Upper lobe of left lung (tissue), 6 donors: ENCODE measurements at regions not wholly inside any gene's neighbourhood (a gene's known extent, or its start where the extent isn't known, plus 50 kb on each side); places are given as distances from the start of the nearest gene placed in this dataset.

Source experiments
- ATAC-seq, 2 donors: fragments of 200-7000 bp; cut with Tn5 transposase; one replicate each; pipeline ENCODE4 v1.9.1; 2022; ENCODE audit warnings: mild to moderate bottlenecking in 2 of 2, moderate library complexity in 2 of 2; ENCODE audit not compliant: low FRiP score in 2 of 2
- DNase-seq, 2 donors: peaks; one replicate each; pipeline ENCODE4 v3.0.0-alpha.2; 2019 to 2020
- H3K27ac ChIP-seq, 4 donors: fragments of 200-600 bp; sonication (generic); one replicate each; pipeline ENCODE4 v1.5.1; 2016 to 2019
- H3K27me3 ChIP-seq, 4 donors: fragments of 200-600 bp; sonication (generic); one replicate each; pipeline ENCODE4 v1.5.1; 2017 to 2019
- H3K36me3 ChIP-seq, 4 donors: fragments of 200-600 bp; sonication (generic); one replicate each; pipeline ENCODE4 v1.5.1; 2016 to 2019
- H3K4me1 ChIP-seq, 4 donors: fragments of 200-600 bp; sonication (generic); one replicate each; pipeline ENCODE4 v1.5.1; 2018 to 2019
- H3K4me3 ChIP-seq, 4 donors: fragments of 200-600 bp; sonication (generic); one replicate each; pipeline ENCODE4 v1.5.1; 2017 to 2019; ENCODE audit warnings: mild to moderate bottlenecking in 2 of 4, moderate library complexity in 1 of 4
- H3K9me3 ChIP-seq, 4 donors: fragments of 200-600 bp; sonication (generic); one replicate each; pipeline ENCODE4 v1.5.1; 2018 to 2019
- EP300 ChIP-seq, 4 donors: sonication (generic); formaldehyde crosslinking; IDR thresholded peaks; one replicate each; pipeline ENCODE4 v1.5.1; 2017; ENCODE audit warnings: antibody characterized with exemption in 4 of 4, control low read depth in 2 of 4
- POLR2A ChIP-seq, 4 donors: fragments of 450-650 bp; IDR thresholded peaks; one replicate each; pipeline ENCODE4 v1.5.1; 2016 to 2017; ENCODE audit warnings: antibody characterized with exemption in 4 of 4, mild to moderate bottlenecking in 2 of 4
- POLR2AphosphoS5 ChIP-seq, 2 donors: sonication (generic); formaldehyde crosslinking; IDR thresholded peaks; one replicate each; pipeline ENCODE4 v1.5.1; 2017; ENCODE audit warnings: antibody characterized with exemption in 2 of 2
- WGBS, 2 donors: methylation state at CpG; one replicate each; pipeline ENCODE4 v1.1.5; 2017 to 2018; 5-methylcytosine and 5-hydroxymethylcytosine counted together
- TF ChIP-seq, protein P1 (sequence below), 6 experiments: fragments of 450-650 bp in 4 of 6; fragments of 200-600 bp in 2 of 6; sonication (generic) in 2 of 6; IDR thresholded peaks; one replicate each; pipeline ENCODE4 v1.5.1; 2016 to 2019; ENCODE audit warnings: antibody characterized with exemption in 6 of 6
- donor health status: DM: no; HTN: no; CAD: no; lungs with moderate emphysema.
- donor health status: DM: no; HTN: yes; CAD: no; lungs with severe emphysema.

DNA sequence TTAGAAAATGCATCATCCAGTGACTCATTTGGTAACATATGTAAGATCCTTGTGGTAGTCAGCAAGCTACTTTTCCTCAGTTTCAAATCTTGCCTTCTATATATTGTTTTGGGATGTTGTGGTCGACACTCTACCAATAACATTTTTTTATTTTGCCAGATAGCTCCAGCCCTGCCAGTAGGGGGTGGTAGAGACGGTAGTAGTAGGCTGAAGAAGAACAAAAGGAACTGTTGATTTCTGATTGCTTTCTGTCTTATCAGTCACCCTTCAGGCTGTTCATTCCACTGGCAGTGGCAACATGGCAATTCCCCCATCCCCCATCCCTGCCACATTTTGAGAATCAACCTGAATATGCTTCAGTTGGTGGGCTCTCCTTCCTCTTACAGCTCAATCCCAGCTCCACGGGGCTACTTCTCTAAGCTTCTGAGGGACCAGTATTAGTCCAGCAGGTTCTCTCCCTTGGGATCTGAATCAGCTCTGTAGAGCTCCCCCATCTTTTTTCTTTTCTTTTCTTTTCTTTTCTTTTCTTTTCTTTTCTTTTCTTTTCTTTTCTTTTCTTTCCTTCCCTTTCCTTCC, 171.5 kb upstream of the VEGFC start:
- Histone ChIP-seq H3K27me3 (no peaks in the 10 kb centered on the region), H3K9me3 (no peaks in the 10 kb centered on the region), H3K27ac (no peak overlapping the region), H3K36me3 (no peaks in the 10 kb centered on the region), H3K4me3 (no peak overlapping the region), H3K4me1 (no peaks in the 10 kb centered on the region)
- no peak for DNase-seq
- TF ChIP-seq, protein P1, sequence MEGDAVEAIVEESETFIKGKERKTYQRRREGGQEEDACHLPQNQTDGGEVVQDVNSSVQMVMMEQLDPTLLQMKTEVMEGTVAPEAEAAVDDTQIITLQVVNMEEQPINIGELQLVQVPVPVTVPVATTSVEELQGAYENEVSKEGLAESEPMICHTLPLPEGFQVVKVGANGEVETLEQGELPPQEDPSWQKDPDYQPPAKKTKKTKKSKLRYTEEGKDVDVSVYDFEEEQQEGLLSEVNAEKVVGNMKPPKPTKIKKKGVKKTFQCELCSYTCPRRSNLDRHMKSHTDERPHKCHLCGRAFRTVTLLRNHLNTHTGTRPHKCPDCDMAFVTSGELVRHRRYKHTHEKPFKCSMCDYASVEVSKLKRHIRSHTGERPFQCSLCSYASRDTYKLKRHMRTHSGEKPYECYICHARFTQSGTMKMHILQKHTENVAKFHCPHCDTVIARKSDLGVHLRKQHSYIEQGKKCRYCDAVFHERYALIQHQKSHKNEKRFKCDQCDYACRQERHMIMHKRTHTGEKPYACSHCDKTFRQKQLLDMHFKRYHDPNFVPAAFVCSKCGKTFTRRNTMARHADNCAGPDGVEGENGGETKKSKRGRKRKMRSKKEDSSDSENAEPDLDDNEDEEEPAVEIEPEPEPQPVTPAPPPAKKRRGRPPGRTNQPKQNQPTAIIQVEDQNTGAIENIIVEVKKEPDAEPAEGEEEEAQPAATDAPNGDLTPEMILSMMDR (IDR thresholded peaks at IDR 0.05) = peak in 1 of 6 experiments; percentile 19
- TF ChIP-seq POLR2AphosphoS5 (IDR thresholded peaks at IDR 0.05) = no peak
- WGBS, 2 donors = 69 to 70% methylated on average over 3 of the region's 3 CpGs
- no peak for ATAC-seq

- Histone ChIP-seq H3K27me3 (no peaks in the 10 kb centered on the region), H3K4me1 (no peaks in the 10 kb centered on the region), H3K27ac (no peak overlapping the region), H3K4me3 (no peak overlapping the region), H3K36me3 (no peaks in the 10 kb centered on the region), H3K9me3 (no peaks in the 10 kb centered on the region)
- 81 to 82% methylated on average over 3 of the region's 3 CpGs for WGBS, 2 donors
- DNase-seq = no peak
- TF ChIP-seq, protein P1 (IDR thresholded peaks at IDR 0.05) = no peak
- TF ChIP-seq EP300 (IDR thresholded peaks at IDR 0.05) = no peak
- TF ChIP-seq POLR2A (IDR thresholded peaks at IDR 0.05) = no peak
- no peak for TF ChIP-seq POLR2AphosphoS5 (IDR thresholded peaks at IDR 0.05)
- no peak for ATAC-seq
Observed at GRCh38 chr4:176967586-176967985, 174.9 kb upstream of the VEGFC start.

DNA sequence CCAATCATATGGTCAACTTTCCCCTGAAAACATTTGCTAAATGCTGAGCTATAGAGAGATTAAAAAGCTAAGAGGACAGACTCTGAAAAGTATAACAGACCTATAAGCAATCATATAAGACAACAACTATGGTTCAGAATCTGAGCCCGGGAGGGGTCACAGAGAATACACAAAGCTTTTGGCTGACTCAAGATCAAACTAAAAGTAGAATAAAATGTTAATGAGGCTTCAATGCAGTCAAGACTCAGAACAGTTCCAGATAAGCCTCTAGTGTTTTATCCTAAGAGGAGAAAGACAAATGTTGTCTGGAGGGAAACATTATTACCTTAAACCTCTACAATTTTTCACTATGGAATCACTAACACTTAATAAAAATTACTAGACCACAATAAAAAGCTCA, 175.4 kb upstream of the VEGFC start:
- ATAC-seq (no peak), DNase-seq (no peak)
- H3K36me3 ChIP-seq = no peaks in the 10 kb centered on the region
- H3K4me1 ChIP-seq = no peaks in the 10 kb centered on the region
- H3K9me3 ChIP-seq = no peaks in the 10 kb centered on the region
- no peak overlapping the region for H3K4me3 ChIP-seq
- no peaks in the 10 kb centered on the region for H3K27me3 ChIP-seq
- WGBS, 2 donors = 73 to 76% methylated on average over 1 of the region's 1 CpG
- no peak overlapping the region for H3K27ac ChIP-seq
- TF ChIP-seq POLR2A (IDR thresholded peaks at IDR 0.05) (no peak), POLR2AphosphoS5 (IDR thresholded peaks at IDR 0.05) (no peak), EP300 (IDR thresholded peaks at IDR 0.05) (no peak)
- TF ChIP-seq, protein P1 (IDR thresholded peaks at IDR 0.05) = no peak

DNA sequence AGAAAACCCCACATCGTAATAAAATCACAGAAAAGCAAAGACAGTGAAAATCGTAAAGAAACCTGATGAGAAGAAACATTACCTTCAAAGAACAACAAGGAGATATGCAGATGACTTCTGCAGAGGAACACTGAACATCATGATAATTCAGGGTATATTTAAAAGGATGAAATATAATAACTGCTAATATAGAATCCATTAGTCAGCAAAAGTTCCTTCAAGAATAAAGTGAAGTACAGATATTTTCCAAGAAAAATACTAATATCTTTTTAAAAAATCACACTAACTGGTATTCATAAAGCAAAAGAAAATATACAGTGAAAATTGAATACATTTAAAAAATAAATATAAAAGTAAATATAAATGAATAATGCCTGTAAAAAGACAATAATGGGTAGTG, 176.3 kb upstream of the VEGFC start:
- WGBS, 2 donors = 86 to 89% methylated on average over 2 of the region's 2 CpGs
- no peaks in the 10 kb centered on the region for H3K9me3 ChIP-seq

DNA sequence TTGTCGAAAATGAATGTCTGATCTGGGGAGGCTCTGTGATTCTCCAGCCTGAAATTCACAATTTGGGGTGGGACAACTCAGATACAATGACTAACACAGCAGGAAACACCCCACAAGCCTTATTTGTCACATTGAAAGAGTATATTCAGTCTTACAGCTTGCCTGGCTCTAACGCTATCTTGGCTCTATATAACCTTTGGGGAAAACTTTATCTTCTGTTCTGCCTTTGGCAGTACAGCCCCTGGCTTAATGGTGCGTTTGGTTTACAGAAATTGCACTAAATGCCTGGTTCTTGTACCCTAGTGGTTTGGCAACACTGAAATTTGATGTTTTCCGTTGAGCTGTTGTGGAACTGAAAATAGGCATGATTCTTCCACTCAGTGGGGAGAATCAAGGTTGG, 178.1 kb upstream of the VEGFC start:
- TF ChIP-seq POLR2AphosphoS5 (IDR thresholded peaks at IDR 0.05) (no peak), POLR2A (IDR thresholded peaks at IDR 0.05) (no peak), EP300 (IDR thresholded peaks at IDR 0.05) (no peak)
- TF ChIP-seq, protein P1 (IDR thresholded peaks at IDR 0.05) = no peak
- Histone ChIP-seq H3K27ac (no peak overlapping the region), H3K27me3 (no peaks in the 10 kb centered on the region), H3K4me3 (no peak overlapping the region), H3K9me3 (no peaks in the 10 kb centered on the region), H3K36me3 (no peaks in the 10 kb centered on the region), H3K4me1 (no peaks in the 10 kb centered on the region)
- WGBS, 2 donors = 77 to 91% methylated on average over 4 of the region's 4 CpGs
- ATAC-seq = peak in 1 of 2 donors; percentile 72
- DNase-seq = no peak

More for the DNA sequence above, 176.3 kb upstream of the VEGFC start:
- no peak overlapping the region for H3K27ac ChIP-seq
- no peak for DNase-seq
- no peaks in the 10 kb centered on the region for H3K36me3 ChIP-seq
- H3K4me3 ChIP-seq = no peak overlapping the region
- ATAC-seq = no peak
- no peaks in the 10 kb centered on the region for H3K27me3 ChIP-seq
- H3K4me1 ChIP-seq = no peaks in the 10 kb centered on the region
- TF ChIP-seq, protein P1 (IDR thresholded peaks at IDR 0.05) = no peak
- TF ChIP-seq POLR2A (IDR thresholded peaks at IDR 0.05) (no peak), POLR2AphosphoS5 (IDR thresholded peaks at IDR 0.05) (no peak), EP300 (IDR thresholded peaks at IDR 0.05) (no peak)
